ENCODE measurements at regions not wholly inside any gene's neighbourhood (a gene's known extent, or its start where the extent isn't known, plus 50 kb on each side); places are given as distances from the start of the nearest gene placed in this dataset.

DNA sequence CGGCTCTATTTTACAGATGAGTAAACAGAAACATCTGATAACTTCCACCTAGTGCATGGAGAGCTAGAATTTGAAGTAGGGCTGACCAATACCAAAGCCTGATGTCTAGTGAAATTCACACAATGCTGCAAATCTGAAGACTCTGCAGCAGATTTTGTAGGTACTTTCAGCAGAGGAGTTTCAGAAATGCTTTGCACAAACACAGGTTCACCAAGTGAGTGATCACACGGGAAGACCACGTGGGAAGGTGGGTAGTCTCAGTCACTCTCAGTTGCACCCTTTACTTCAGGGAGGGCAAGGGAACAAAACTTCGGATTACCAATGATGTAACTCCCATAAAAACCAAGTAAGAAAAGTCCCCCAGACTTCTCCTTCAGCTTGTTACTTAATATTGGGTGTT, 63.3 kb upstream of the DAAM1 start:
- TF ChIP-seq, protein P1, sequence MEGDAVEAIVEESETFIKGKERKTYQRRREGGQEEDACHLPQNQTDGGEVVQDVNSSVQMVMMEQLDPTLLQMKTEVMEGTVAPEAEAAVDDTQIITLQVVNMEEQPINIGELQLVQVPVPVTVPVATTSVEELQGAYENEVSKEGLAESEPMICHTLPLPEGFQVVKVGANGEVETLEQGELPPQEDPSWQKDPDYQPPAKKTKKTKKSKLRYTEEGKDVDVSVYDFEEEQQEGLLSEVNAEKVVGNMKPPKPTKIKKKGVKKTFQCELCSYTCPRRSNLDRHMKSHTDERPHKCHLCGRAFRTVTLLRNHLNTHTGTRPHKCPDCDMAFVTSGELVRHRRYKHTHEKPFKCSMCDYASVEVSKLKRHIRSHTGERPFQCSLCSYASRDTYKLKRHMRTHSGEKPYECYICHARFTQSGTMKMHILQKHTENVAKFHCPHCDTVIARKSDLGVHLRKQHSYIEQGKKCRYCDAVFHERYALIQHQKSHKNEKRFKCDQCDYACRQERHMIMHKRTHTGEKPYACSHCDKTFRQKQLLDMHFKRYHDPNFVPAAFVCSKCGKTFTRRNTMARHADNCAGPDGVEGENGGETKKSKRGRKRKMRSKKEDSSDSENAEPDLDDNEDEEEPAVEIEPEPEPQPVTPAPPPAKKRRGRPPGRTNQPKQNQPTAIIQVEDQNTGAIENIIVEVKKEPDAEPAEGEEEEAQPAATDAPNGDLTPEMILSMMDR (IDR thresholded peaks at IDR 0.05), result no peak
- TF ChIP-seq POLR2A (IDR thresholded peaks at IDR 0.05), result no peak
- TF ChIP-seq EP300 (IDR thresholded peaks at IDR 0.05), result no peak
